ENCODE measurements at regions not wholly inside any gene's neighbourhood (a gene's known extent, or its start where the extent isn't known, plus 50 kb on each side); places are given as distances from the start of the nearest gene placed in this dataset.

GRCh38 chr2:105655244-105655643 lies 89.5 kb upstream of the NCK2 start:
- TF ChIP-seq CEBPB (IDR thresholded peaks at IDR 0.05; ENCODE audit: low read depth, low read length) (no peak), FOSL1 (IDR thresholded peaks at IDR 0.05; ENCODE audit: insufficient read depth, low read depth, low read length) (no peak), TCF12 (IDR thresholded peaks at IDR 0.05; ENCODE audit: low read depth, low read length) (no peak), ATF3 (IDR thresholded peaks at IDR 0.05; ENCODE audit: insufficient read depth, low read depth, low read length) (no peak), CREB1 (IDR thresholded peaks at IDR 0.05) (no peak), CHD2 (IDR thresholded peaks at IDR 0.05; ENCODE audit: low read length) (no peak), ATF2 (IDR thresholded peaks at IDR 0.05; ENCODE audit: low read length) (no peak), SIN3A (conservative IDR thresholded peaks at IDR 0.05 in 1 of 2, IDR thresholded peaks at IDR 0.05 in 1 of 2; ENCODE audit: low read depth in 1 of 2, low read length in 2 of 2) (no peak), GTF2F1 (IDR thresholded peaks at IDR 0.05; ENCODE audit: borderline replicate concordance, low read depth, low read length) (no peak), TAF1 (IDR thresholded peaks at IDR 0.05; ENCODE audit: low read depth, low read length) (no peak), GABPA (IDR thresholded peaks at IDR 0.05; ENCODE audit: borderline replicate concordance, insufficient read depth, low read length) (no peak)
